Hematopoietic multipotent progenitor cell treated with erythropoietin and hydrocortisone succinate and interleukin-3 and kit ligand, for 17 days (in vitro differentiated cells): ENCODE measurements at regions not wholly inside any gene's neighbourhood (a gene's known extent, or its start where the extent isn't known, plus 50 kb on each side); places are given as distances from the start of the nearest gene placed in this dataset.

Source experiments
- DNase-seq: peaks from one replicate; pipeline ENCODE4 v3.0.0-alpha.2; 2015; ENCODE audit warnings: low spot score

GRCh38 chrX:39439906-39440798, 638.9 kb downstream of the MID1IP1 start:
- peak; percentile 52 for DNase-seq

GRCh38 chrX:39440799-39441284, 639.6 kb downstream of the MID1IP1 start:
- peak; percentile 43 for DNase-seq

DNA sequence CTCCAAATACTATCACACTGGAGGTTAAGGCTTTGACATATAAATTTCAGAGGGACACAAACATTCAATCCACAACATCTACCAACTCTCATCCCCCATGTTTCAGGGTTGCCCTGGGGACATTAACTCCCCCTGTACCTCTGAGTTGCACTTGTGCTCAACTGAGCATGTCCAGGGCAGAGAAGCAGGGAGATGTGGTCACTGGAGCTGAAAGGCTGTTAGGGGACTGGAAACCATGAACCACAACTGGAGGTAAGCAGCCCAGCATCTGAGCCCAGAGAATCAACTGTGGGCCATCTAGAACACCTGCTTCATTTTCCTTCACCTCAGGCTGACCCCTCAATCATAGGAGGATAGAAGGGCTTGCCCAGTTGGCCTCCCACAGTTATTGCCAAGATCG, 641.1 kb downstream of the MID1IP1 start:
- DNase-seq = no peak

DNA sequence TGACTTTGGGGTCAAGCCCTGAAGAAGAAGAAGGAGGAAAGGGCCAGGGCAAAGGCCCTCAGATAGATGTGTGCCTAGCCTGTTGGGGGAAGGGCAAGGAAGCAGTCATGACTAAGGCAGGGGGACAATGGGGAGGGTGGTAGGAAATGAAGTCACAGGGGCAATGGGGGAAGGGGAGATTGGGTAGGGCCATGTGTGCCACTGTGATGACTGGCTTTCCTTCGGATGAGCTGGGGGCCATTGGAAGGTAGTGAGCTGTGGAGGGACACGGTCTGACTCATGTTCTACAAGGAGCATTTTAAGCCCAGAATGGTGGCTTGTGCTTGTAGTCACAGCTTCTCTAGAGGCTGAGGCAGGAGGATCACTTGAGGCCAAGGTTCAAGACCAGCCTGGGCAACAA, 642.0 kb downstream of the MID1IP1 start:
- DNase-seq = no peak

- DNase-seq = peak; percentile 48
Measured at GRCh38 chrX:39445336-39445735, 644.1 kb downstream of the MID1IP1 start.

- DNase-seq = no peak
Measured at GRCh38 chrX:39449352-39449751, 648.1 kb downstream of the MID1IP1 start.

- peak; percentile 22 for DNase-seq
Measured at GRCh38 chrX:39450234-39450977, 647.4 kb downstream of the BCOR start.

DNA sequence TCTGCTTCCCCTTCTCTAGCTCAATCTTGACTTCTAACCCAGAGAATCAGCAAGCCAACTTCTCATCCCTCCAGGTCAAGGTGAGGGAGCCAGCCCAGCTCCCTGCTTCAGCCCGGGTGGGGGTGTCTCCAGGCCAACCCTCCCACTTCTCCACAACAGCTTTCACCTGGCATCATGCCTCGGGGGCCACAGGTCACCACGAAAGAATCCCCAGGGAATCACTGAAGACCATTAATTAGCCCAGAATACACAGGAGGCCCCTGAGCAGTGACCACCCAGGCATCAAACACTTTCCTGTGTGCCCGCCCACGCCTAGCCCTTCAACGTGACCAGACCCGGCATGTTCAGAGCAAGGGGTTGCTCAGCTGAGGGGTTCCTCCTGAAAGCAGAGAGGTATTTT, 646.7 kb downstream of the BCOR start:
- DNase-seq = no peak

DNA sequence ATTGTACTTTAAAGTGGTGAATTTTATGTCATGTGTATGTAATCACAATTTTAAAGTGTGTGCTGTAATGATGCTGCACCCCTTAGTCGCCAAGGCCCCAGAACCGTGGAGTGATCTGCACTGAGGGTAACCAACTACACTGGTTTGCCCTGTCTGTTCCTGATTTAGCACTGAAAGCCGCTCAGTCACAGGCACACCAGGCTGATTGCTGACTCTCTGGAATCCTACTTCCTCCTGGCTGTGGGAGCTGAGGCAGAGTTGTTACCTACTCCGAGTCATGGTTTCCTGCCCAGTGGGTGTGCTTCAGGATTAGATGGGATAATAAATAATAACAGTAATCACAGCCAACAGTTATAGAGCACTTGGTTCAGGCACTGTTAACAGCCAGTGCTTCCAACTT, 645.4 kb downstream of the BCOR start:
- no peak for DNase-seq

DNA sequence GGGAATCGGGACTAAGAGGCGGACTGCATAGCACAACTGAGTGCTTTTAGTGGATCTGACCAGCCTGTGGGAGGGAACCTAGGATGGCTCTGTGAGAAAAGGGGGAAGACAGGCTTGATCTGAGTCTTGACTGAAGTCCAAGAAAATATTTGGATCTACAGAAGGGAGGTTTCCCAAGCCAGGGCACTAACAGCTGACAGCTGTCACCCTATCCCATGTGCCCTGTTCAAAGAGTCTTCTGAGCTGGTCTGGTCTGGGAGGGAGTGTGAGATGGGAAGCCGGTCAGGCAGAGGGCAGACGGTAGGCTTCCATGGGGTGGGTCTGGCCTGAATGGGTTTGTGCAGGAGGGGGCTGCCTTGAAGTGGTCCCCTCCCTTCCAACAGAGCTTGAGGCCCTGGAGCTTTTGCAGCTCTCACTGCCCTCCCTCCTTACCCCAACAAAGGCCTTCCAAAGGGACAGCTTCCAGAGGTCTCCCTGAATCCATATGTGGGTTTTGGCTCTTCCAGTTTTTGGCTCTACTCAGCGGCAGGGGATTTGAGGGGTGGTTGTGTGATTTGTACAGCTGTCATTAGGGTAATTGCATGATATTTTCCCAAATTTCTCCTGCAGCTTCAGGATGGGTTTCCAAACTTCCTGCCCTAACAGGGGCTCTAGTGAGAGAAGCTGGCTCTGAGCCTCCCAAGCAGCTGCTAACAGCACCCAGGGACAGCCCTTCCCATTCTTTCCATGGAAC, 643.7 kb downstream of the BCOR start:
- DNase-seq = no peak

GRCh38 chrX:39456894-39457604, 640.7 kb downstream of the BCOR start:
- no peak for DNase-seq

- DNase-seq = no peak
Measured at GRCh38 chrX:39458779-39459178, 639.0 kb downstream of the BCOR start.

- no peak for DNase-seq
Measured at GRCh38 chrX:39459204-39459603, 638.6 kb downstream of the BCOR start.

DNA sequence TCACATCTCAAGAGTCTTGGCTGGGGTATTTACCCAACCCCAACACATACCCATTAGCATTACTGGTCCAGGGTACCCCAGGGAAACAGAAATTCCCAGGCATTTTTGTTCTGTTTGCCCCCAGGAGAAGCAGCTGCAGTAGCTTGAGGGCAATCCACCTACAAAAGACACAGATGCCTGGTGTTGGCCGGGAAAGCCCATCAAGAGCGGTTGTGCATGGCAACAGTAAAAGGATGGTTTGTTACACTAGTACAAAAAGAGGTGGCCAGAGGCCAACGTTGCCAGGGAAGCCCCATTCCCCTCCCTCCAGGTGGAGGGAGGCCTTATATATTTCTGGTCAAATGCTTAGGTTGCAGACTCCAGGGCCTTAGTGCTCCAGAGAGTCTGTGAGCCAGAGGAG, 637.8 kb downstream of the BCOR start:
- DNase-seq = no peak

DNA sequence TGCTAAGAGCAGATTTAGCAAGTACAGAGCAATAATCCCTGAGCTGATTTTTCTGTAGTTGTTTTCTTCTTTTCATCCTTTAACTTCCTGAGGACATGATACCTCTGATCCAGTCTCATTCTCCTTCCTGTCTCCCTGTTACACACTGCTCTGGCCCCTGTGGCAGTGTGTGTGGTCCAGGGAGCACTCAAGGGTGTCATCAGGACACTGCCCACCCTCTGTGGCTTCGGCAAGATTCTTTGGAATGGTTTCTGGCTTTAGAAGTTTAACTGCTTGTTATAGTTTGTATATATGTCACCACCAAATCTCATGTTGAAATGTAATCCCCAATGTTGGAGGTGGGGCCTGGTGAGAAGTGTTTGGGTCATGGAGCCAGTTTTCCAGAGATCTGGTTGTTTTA, 637.3 kb downstream of the BCOR start:
- no peak for DNase-seq

- no peak for DNase-seq
Measured at GRCh38 chrX:39462835-39463234, 634.9 kb downstream of the BCOR start.

DNA sequence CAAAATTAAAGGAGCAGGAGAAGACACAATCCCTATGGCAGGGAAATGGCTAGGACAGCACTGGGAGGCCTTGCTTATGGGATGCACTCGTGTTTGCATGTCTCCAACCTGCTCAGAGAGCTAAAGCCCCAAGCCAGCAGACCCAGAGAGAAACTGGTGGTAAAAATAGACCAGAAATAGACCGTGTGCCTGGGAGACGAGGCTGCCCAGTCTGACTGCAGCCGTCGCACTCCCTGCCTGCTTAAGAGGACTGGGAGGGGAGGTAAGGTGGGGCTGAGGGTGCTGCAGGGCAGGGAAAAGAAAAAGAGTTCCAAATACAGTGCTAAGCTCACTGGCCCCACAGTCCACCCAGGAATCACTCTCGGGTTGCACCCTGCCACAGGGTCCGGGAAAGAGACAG, 633.5 kb downstream of the BCOR start:
- DNase-seq = no peak

DNA sequence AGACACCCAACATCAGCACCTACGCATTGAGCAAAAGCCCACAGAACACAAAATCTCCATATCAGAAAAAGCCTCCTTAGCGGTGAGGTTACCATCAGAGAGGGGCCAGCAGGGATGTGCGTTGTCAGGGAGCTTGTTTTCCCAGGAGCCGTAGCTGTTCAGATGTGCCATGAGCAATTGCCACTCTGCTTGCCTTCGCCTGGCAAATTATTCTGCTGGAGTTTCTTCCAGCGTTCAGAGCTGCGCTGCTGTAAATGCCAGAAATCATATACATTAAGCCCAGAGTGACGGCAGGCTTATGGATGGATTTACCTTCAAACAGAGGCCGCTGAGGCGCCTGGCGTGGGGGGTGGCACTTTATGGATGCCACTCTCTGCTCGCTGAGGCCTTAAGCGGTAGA, 632.3 kb downstream of the BCOR start:
- DNase-seq = no peak

DNA sequence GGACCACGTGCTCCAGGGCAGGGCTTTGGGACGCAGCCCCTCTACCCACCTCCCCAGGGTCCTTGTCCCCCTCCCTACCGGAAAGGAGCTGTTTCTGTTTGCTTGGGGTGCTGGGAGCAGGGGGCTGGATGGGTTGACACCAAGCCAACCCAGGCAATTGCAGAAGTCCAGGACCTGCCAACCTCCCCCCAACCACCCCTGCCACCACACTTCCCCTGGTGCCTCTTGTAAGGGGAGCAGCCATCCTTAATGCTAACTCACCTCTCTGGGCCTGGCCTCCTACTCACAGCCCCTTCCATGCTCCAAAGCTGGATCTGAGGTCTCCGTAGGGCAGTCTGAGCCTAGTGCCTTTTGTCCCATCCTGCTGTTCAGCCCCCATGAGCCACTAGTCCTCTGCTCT, 631.9 kb downstream of the BCOR start:
- DNase-seq = no peak

DNA sequence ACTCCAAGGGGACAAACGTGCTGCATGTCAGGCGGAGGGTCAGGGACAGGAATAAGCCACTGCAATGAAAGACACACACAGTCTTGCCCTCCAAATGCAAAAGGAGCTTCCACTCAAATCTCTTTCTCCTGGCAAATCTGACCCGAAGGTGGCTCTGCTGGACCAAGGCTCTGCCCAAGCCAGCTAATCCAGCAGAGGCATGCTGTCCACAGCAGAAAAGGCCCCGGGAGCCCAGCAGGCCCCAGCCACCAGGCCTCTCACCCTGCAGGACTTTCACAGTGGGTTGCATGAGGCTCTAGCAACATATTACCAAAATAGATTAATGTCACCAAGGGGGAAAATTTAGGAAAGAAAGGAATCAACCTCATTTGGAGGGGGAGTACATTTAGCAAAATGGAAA, 628.6 kb downstream of the BCOR start:
- no peak for DNase-seq

DNA sequence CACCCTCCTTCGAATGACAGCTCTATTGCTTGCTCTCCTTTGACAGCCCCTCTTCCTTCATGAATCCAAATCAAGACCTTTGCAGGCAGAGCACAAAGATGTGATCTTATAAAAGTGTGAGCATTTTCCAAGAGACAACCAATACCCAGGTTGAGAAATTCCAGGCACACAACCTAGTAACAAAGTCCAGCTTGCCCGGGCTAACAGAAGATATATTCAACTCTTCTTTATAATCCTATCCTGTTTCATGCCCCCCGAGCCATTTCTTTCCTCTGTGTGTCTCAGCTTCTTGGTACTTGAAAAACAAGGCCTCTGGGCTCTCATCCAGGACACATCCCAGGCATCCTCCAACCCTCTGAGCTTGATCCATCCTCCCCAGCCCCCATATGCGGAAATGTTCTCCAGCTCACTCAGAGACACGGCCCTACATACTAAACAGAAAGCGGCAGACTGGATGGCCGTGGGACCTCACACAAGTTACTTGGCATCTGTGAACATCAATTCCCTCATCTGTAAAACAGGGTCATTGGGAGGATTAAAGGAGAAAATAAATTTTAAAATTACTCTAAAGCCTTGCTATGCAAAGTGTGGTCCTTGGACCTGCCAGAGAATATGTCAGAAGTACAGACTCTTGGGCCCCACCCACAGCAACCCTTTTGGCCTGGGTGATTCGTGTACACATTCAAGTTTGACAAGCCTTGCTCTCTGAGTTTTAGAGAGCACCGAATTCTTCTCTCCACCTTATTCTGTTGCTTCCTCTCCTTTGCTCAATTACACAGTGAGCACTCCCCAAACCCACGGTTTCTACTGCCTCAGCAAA, 627.0 kb downstream of the BCOR start:
- no peak for DNase-seq
